NCI-H2196 (cell line): ENCODE measurements at regions not wholly inside any gene's neighbourhood (a gene's known extent, or its start where the extent isn't known, plus 50 kb on each side); places are given as distances from the start of the nearest gene placed in this dataset.
A peak's percentile ranks its signal among the peaks of the same experiment; 100 is the strongest.
"Not testable (repeated sequence)": the region's sequence is repeated elsewhere in the genome, so short reads cannot be mapped to it uniquely, and the experiment has no call there.

ENCODE experiments used
- DNase-seq: peaks from one replicate; lab custom pipeline; 2025; ENCODE audit not compliant: unreplicated experiment; lab: John Stamatoyannopoulos, UW

GRCh38 chr3:194054961-194055360 lies 81.0 kb upstream of the HES1 start:
- no peak for DNase-seq

GRCh38 chr3:194056323-194056722 lies 79.6 kb upstream of the HES1 start:
- not testable (repeated sequence) for DNase-seq

GRCh38 chr3:194056731-194057415 lies 79.1 kb upstream of the HES1 start:
- peak; percentile 33 for DNase-seq

DNA sequence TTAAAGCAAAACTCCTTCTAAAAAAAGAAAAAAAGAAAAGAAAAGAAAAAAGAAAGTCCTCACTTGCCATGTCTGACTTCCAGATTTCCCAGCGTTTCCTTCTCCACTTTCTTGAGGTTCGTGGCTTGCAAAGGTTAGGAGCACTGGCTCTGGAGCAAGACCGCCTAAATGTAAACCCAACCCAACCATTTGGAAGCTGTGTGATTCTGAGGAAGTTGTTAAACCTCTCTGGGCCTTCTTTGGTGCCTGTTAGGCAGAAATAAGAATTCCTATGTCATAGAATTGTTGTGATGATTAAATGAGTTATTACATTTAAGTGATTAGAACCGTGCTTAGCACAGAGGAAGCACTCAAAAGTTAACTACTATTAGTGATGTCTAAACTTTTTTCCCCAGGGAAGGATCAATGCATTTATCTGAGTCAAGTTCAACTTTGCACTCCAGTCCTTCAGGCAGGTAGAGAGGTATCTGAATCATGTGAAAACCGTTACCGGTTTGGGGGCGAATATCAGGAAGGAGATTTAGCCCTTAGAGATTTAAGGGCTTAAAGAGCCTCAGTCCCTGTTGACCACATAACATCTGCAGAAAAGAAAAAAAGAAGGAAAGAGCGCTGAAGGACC lies 78.3 kb upstream of the HES1 start:
- DNase-seq: no peak

GRCh38 chr3:194058189-194058571 lies 77.8 kb upstream of the HES1 start:
- DNase-seq: peak; percentile 97

GRCh38 chr3:194058753-194059152 lies 77.2 kb upstream of the HES1 start:
- DNase-seq: no peak

GRCh38 chr3:194061421-194062030 lies 74.4 kb upstream of the HES1 start:
- no peak for DNase-seq

GRCh38 chr3:194062830-194063229 lies 73.1 kb upstream of the HES1 start:
- DNase-seq: peak; percentile 81

DNA sequence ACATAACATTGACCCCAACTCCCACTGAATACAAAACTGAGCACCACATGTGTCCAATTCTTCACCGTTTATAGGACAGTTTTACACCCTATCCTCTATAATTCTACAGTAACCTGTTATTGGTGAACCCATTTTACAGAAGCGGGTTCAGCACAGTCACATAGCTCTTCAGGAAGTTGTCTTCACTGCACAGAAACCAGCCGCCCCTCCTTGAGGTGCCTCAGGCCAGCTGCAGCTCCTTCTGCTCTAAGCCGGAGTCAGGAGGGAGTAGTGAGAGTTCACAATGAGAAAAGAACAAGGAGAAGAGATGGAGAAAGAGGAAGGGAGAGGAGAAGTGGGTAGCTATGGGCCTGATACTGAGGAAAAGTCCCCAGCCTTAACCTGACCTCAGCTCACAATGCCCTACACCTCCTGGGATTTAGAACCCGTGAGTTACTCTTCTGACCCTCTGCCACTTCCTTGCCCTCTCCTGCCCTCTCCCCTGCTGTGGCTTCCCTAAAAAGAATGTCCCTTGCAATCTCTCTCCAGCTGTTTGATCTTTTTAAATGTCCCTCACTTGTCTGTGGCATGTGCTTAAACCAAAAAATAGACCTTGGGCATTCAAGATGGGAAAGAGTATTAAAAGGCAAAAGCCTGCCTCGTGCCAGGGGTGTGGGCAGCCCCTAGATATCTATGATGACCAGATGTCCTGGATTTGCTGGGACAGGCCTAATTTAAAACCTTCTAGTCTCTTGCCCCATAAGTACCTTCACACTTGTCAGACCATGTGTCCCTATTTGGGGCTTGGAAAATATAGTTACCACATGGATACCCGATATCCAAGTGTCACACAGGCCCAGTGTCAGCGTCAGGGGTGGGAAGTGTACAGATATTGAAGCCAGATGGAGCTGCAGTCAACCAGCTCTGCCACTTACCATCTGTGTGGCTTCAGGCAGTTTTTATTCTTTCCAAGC lies 71.3 kb upstream of the HES1 start:
- DNase-seq: no peak

DNA sequence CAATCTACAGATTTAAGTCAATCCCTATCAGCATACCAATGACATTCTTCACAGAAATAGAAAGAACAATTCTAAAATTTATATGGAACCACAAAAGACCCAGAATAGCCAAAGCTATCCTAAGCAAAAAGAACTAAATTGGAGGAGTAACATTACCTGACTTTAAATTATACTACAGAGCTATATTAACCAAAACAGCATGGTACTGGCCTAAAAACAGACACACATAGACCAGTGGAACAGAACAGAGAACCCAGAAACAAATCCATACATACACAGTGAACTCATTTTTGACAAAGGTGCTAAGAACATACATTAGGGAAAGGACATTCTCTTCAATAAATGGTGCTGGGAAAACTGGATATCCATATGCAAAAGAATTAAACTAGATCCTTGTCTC lies 68.6 kb upstream of the HES1 start:
- not testable (repeated sequence) for DNase-seq

DNA sequence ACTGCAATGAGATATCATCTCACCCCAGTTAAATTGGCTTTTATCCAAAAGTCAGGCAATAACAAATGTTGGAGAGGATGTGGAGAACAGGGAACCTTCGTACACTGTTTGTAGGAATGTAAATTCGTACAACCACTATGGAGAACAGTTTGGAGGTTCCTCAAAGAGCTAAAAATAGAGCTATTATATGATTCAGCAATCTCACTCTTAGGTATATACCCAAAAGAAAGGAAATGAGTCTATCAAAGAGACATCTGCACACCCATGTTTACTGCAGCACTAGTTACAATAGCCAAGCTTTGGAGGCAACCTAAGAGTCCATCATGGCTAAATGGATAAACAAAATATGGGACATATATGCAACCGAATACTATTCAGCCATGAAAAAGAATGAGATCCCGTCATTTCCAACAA lies 68.0 kb upstream of the HES1 start:
- no peak for DNase-seq

DNA sequence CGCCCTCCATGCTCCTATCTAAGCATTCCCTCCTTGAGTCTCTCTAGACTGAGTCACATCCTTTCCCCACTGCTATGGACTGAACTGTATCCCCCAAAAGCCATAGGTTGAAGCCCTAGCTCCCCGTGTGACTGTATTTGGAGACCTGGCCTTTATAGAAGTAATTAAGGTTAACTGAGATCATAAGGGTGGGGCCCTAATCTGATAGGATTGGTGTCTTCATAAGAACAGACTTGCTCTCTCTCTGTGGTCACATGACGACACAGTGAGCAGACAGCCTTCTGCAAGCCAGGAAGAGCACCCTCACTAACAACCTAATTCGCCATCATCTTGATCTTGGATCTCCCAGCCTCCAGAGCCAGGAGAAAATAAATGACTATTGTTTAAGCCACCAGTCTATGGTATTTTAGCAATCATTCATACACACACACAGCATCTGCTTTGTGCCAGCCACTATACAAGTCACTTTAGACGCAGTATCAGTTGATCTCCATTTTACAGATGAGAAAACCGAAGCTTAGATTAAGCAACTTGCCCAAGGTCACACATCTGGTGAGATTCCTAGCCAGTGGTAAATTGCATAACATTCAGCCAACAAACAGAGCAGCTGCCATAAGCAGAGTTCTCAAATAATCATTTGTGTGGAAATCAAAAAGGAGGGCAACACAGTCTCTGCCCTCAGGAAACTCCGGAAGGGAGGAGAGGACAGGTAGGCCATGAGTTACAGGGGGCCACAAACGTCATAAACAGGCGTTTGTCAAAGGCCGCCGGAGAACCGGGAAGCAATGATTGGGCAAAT lies 66.3 kb upstream of the HES1 start:
- DNase-seq: no peak

- DNase-seq: no peak
Observed at GRCh38 chr3:194070220-194070633, 65.7 kb upstream of the HES1 start.

DNA sequence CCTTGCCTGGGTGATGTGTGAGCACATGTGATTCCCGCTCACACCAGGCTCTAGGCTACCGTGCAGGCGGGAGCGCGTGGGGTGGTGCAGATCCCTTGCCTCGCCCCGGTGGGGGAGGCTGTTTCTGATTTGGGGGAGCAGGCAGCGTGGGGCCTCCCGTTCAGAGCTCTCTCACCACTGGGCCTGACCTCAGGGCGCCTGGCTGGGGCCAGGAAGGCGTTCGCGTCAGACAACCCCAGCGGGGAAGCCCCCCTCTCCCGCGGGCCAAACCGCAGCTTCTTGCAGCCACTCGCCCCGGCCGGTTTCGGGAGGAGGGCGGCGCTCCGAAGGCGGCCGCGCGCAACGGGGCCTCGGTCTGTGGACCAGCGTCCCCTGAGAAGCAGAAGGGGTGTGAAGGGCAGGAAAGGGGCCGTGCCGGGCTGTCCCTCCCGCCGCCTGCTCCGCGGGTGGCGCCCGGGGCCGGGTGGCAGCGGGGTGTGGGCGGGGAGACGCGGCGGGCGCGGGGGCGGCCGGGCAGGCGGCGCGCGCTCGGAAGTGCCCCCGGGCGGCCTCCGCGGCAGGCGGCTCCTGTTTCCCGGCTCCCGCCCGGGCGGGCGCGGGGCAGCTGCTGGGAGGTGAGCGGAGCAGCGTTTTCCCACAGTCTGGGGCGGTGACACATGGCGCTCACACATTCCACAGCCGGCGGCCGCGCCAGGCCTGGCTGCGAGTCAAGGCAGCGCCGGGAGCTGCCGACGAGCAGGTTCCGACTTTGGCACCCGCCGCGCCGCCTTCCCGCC lies 65.1 kb upstream of the HES1 start:
- peak; percentile 99 for DNase-seq

DNA sequence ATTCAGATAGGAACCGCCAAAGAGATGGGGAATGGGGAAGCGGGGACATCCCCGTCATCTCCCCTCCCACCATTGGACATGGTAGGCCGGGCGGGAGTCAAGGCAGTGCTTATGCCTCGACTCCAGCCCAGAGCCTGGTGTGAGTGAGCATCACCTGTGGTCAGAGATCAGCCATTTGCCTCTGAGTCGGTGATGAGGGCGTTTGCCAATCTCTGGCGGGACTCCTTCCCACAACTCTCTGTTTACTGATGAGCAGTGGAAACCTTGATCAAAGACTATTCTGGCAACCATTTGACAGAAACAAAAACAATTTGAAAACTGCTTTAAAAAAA lies 63.9 kb upstream of the HES1 start:
- DNase-seq: no peak

GRCh38 chr3:194072691-194073279 lies 63.2 kb upstream of the HES1 start:
- DNase-seq: no peak

GRCh38 chr3:194073926-194074325 lies 62.0 kb upstream of the HES1 start:
- DNase-seq: no peak

- DNase-seq: no peak
Observed at GRCh38 chr3:194075088-194075615, 60.8 kb upstream of the HES1 start.

DNA sequence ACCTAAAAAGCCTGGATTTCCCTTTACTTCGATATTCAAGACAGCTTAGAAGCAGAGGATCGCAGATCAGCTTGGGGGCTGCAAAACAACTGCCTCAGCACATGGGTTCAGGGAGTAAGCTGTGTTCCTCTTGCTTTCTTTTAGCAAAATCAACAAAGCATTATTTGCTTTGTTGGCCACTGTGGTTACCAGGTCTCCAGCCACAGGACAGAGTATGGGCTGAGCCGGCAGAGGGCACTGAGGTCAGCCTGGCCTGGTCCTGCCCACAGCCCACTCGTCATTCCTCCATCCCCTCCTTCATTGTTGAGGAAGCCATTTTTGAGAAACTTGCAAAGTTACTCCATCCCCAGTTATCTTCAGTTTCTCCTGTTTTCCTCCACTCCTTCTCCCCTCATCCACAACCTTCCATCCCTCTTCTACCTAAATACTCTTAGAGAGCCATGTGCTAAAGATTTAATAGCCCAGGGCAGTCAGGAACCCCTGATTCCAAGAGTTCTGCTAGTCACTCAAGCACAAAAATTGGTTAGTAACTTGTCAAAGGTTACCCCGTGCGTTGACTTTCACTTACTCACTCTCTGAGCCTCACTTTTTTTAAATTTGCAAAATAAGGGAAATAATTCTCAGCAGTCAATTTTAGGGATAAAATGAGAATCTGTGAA lies 60.0 kb upstream of the HES1 start:
- DNase-seq: peak; percentile 54
